Stomach (tissue), 8 donors: ENCODE measurements at regions not wholly inside any gene's neighbourhood (a gene's known extent, or its start where the extent isn't known, plus 50 kb on each side); places are given as distances from the start of the nearest gene placed in this dataset.

Experiments
- DNase-seq, 2 donors: peaks; one replicate each; pipeline versions ENCODE4 v3.0.0 to v3.0.0-alpha.2; 2013 to 2019
- H3K27ac ChIP-seq, 5 donors: fragments of 200-600 bp in 4 of 5; sonication (generic) in 4 of 5; one replicate each; pipeline ENCODE4 v1.5.1; 2013 to 2019; ENCODE audit warnings: mild to moderate bottlenecking in 1 of 5, moderate library complexity in 1 of 5
- H3K27me3 ChIP-seq, 3 donors: fragments of 200-600 bp; sonication (generic); one replicate each; pipeline ENCODE4 v1.5.1; 2017 to 2019; ENCODE audit warnings: mixed run types in 1 of 3
- H3K36me3 ChIP-seq, 4 donors: fragments of 200-600 bp; sonication (generic); 1 replicate in 3 of 4; 2 replicates in 1 of 4; pipeline ENCODE4 v1.5.1; 2016 to 2019
- H3K4me1 ChIP-seq, 4 donors: fragments of 200-600 bp; sonication (generic); one replicate each; pipeline ENCODE4 v1.5.1; 2016 to 2019
- H3K4me3 ChIP-seq, 4 donors: fragments of 200-600 bp; sonication (generic) in 3 of 4; one replicate each; pipeline ENCODE4 v1.5.1; 2016 to 2019; ENCODE audit warnings: mild to moderate bottlenecking in 1 of 4
- H3K9me3 ChIP-seq, 4 donors: fragments of 200-600 bp; sonication (generic); one replicate each; pipeline ENCODE4 v1.5.1; 2016 to 2019
- CTCF ChIP-seq, 7 experiments: fragments of 450-650 bp in 4 of 7; fragments of 200-600 bp in 3 of 7; sonication (generic) in 3 of 7; IDR thresholded peaks; one replicate each; pipeline ENCODE4 v1.5.1; 2016 to 2019; ENCODE audit warnings: antibody characterized with exemption in 7 of 7, control low read depth in 2 of 7, mild to moderate bottlenecking in 1 of 7
- EP300 ChIP-seq: sonication (generic); formaldehyde crosslinking; IDR thresholded peaks from one replicate; pipeline ENCODE4 v1.6.1; 2017; ENCODE audit warnings: antibody characterized with exemption
- POLR2A ChIP-seq, 4 donors: fragments of 450-650 bp; IDR thresholded peaks; one replicate each; pipeline ENCODE4 v1.6.1; 2016; ENCODE audit warnings: antibody characterized with exemption in 4 of 4, control low read depth in 2 of 4, mild to moderate bottlenecking in 1 of 4, moderate library complexity in 1 of 4
- POLR2AphosphoS5 ChIP-seq, 3 donors: sonication (generic); formaldehyde crosslinking; IDR thresholded peaks; one replicate each; pipeline ENCODE4 v1.6.1; 2016; ENCODE audit warnings: antibody characterized with exemption in 3 of 3
- WGBS, 5 donors: extraction: QIAGEN DNeasy Blood & Tissue Kit in 3 of 5; methylation state at CpG; one replicate each; pipeline versions ENCODE4 v1.1.5 to v1.1.7; 2013 to 2018; 5-methylcytosine and 5-hydroxymethylcytosine counted together
- intact Hi-C: fragments of 100-400 bp; cut with DNase I; formaldehyde crosslinking; loops from one replicate; pipeline ENCODE4 v1.15.1; 2023; ENCODE audit warnings: low total_unique reads
- donor health status: healthy with polysubstance abuse.
- donor health status: Bipolar disorder and iron deficiency.
- donor health status: healthy.

GRCh38 chr1:58233729-58234128 lies 312.8 kb downstream of the OMA1 start:
- Histone ChIP-seq H3K27ac (no peak overlapping the region), H3K4me3 (no peak overlapping the region), H3K36me3 (no peaks in the 10 kb centered on the region), H3K9me3 (no peaks in the 10 kb centered on the region), H3K27me3 (no peaks in the 10 kb centered on the region), H3K4me1 (no peaks in the 10 kb centered on the region)
- intact Hi-C loops: no loop called here
- no peak for TF ChIP-seq EP300
- TF ChIP-seq POLR2A (IDR thresholded peaks at IDR 0.05): no peak
- no peak for TF ChIP-seq CTCF (IDR thresholded peaks at IDR 0.05)
- no peak for TF ChIP-seq POLR2AphosphoS5 (IDR thresholded peaks at IDR 0.05)
- 68 to 85% (median 81%) methylated on average over 3 of the region's 3 CpGs for WGBS, 5 donors
- no peak for DNase-seq

- TF ChIP-seq POLR2AphosphoS5 (IDR thresholded peaks at IDR 0.05): no peak
- no peak for TF ChIP-seq CTCF (IDR thresholded peaks at IDR 0.05)
- TF ChIP-seq POLR2A (IDR thresholded peaks at IDR 0.05): no peak
- TF ChIP-seq EP300: no peak
- intact Hi-C loops: no loop called here
- 48 to 88% (median 80%) methylated on average over 1 of the region's 1 CpG for WGBS, 5 donors
- Histone ChIP-seq H3K27ac (no peak overlapping the region), H3K9me3 (no peaks in the 10 kb centered on the region), H3K4me3 (no peak overlapping the region), H3K36me3 (no peaks in the 10 kb centered on the region), H3K4me1 (no peaks in the 10 kb centered on the region), H3K27me3 (no peaks in the 10 kb centered on the region)
- DNase-seq: no peak
These were observed 315.3 kb downstream of the OMA1 start for GRCh38 chr1:58231204-58231603.

- no peaks in the 10 kb centered on the region for H3K4me1 ChIP-seq
- DNase-seq: no peak
- H3K36me3 ChIP-seq: no peaks in the 10 kb centered on the region
- intact Hi-C loops: no loop called here
- H3K27me3 ChIP-seq: no peaks in the 10 kb centered on the region
- H3K9me3 ChIP-seq: no peaks in the 10 kb centered on the region
- no peak overlapping the region for H3K4me3 ChIP-seq
- TF ChIP-seq CTCF (IDR thresholded peaks at IDR 0.05) (no peak), POLR2A (IDR thresholded peaks at IDR 0.05) (no peak), POLR2AphosphoS5 (IDR thresholded peaks at IDR 0.05) (no peak), EP300 (no peak)
- WGBS, 5 donors: 74 to 89% (median 85%) methylated on average over 3 of the region's 3 CpGs
- no peak overlapping the region for H3K27ac ChIP-seq
These were observed 318.9 kb downstream of the OMA1 start for GRCh38 chr1:58227604-58228003.

GRCh38 chr1:58223522-58223921 lies 323.0 kb downstream of the OMA1 start:
- TF ChIP-seq POLR2A (IDR thresholded peaks at IDR 0.05) (no peak), CTCF (IDR thresholded peaks at IDR 0.05) (no peak), POLR2AphosphoS5 (IDR thresholded peaks at IDR 0.05) (no peak), EP300 (no peak)
- no peaks in the 10 kb centered on the region for H3K9me3 ChIP-seq
- H3K36me3 ChIP-seq: no peaks in the 10 kb centered on the region
- H3K27ac ChIP-seq: no peak overlapping the region
- intact Hi-C loops: no loop called here
- H3K27me3 ChIP-seq: no peaks in the 10 kb centered on the region
- no peak for DNase-seq
- WGBS, 5 donors: 74 to 78% (median 75%) methylated on average over 4 of the region's 4 CpGs
- no peaks in the 10 kb centered on the region for H3K4me1 ChIP-seq
- no peak overlapping the region for H3K4me3 ChIP-seq
